Epithelial cell of proximal tubule (primary cell): ENCODE measurements at regions not wholly inside any gene's neighbourhood (a gene's known extent, or its start where the extent isn't known, plus 50 kb on each side); places are given as distances from the start of the nearest gene placed in this dataset.

Experiments used
- DNase-seq: peaks from one replicate; pipeline ENCODE4 v3.0.0-alpha.2; 2011; ENCODE audit warnings: low read depth
- H3K4me3 ChIP-seq: 2 replicates; pipeline ENCODE4 v1.5.1; 2011; ENCODE audit warnings: low read depth, mild to moderate bottlenecking, low read length
- TF ChIP-seq, protein P1 (sequence below): conservative IDR thresholded peaks from 2 replicates; pipeline ENCODE4 v1.5.1; 2012; ENCODE audit warnings: low read depth, mild to moderate bottlenecking, low read length

DNA sequence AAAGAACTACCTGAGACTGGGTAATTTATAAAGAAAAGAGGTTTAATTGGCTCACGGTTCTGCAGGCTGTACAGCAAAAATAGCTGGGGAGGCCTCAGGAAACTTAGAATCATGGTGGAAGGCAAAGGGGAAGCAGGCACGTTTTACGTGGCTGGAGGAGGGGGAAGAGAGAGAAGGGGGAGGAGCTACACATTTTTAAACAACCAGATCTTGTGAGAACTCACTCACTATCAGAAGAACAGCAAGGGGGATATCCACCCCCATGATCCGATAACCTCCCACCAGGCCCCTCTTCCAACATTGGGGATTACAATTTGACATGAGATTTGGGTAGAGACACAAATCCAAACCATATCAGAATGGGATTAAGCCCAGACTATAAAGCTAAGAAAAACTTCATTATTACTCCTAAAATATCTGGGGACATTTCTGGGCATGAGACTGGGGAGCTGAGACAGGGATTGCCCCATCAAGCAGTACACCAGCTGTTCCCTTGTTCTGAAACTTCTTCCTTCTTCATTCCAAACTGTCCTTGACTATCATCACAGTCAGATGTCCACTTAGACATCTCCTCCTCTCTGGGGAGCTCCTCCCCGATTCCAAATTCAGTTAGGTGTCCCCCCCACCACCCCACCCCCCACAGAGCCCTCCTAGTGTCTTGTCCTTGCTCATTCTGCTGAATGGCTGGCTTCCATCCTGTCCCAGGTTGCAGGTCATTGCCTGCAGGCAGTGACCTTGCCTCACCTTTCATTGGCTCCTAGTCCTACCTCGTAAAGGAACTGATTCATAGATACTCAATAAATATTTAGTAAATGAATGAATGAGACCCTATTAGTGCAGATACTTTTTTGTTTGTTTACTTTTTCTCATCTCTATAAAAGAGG is 132.6 kb downstream of the EVX1 start:
- TF ChIP-seq, protein P1, sequence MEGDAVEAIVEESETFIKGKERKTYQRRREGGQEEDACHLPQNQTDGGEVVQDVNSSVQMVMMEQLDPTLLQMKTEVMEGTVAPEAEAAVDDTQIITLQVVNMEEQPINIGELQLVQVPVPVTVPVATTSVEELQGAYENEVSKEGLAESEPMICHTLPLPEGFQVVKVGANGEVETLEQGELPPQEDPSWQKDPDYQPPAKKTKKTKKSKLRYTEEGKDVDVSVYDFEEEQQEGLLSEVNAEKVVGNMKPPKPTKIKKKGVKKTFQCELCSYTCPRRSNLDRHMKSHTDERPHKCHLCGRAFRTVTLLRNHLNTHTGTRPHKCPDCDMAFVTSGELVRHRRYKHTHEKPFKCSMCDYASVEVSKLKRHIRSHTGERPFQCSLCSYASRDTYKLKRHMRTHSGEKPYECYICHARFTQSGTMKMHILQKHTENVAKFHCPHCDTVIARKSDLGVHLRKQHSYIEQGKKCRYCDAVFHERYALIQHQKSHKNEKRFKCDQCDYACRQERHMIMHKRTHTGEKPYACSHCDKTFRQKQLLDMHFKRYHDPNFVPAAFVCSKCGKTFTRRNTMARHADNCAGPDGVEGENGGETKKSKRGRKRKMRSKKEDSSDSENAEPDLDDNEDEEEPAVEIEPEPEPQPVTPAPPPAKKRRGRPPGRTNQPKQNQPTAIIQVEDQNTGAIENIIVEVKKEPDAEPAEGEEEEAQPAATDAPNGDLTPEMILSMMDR, result no peak
- DNase-seq, result no peak
- H3K4me3 ChIP-seq, result no peak overlapping the region

DNA sequence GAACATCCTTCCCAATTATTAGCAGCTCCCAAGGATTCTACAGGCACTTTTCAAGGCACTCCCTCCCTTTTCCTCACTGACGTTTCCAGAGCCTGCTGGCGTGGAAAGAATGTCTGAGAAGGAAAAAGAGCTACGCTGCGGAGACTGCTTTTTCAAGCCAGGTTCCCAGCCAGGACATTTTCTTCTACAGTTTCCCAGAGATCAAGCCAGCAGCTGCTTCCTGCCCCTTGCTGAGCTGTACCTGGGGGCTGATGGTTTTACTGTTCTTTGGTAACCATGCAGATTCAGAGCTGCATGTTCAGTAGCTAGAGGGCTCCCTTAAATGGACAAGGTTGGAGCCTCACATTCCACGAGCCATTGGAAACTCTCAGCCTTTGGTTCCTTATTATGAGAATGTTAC is 133.4 kb downstream of the EVX1 start:
- DNase-seq, result no peak
- TF ChIP-seq, protein P1, result no peak
- H3K4me3 ChIP-seq, result no peak overlapping the region

DNA sequence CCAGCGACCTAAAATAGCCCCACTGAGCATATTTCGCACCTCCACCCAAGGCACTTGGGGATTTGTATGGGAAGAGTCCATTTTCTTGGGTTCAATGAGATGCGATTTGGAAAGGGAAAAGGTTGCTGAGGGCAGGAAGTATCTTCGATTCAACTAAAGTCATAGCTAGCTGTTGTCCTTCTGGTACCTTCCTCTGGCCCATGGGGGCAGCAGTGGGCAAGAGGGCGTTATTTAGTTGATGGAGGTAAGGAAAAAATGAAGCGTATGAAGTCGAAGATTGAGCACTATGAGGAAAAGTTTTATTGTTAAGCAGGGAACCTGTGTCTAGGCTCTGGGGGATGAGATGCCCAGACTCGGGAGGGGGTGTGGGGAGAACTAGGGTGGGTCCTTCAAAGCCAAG is 135.4 kb downstream of the EVX1 start:
- DNase-seq, result no peak
- TF ChIP-seq, protein P1, result peak; percentile 19
- no peak overlapping the region for H3K4me3 ChIP-seq

DNA sequence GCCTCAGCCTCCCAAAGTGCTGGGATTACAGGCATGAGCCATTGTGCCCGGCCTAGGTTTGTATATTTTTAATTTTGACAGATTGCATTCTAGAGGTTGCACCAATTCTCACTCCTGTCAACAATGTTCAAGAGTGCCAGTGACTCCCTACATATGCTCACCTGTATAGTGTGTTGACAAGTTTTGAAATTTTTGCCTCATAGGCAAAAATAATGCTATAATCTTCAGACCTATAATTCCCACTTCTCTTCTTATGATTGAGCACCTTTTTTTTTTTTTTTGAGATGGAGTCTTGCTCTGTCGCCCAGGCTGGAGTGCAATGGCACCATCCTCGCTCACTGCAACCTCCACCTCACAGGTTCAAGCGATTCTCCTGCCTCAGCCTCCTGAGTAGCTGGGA is 139.7 kb downstream of the EVX1 start:
- DNase-seq, result no peak

DNA sequence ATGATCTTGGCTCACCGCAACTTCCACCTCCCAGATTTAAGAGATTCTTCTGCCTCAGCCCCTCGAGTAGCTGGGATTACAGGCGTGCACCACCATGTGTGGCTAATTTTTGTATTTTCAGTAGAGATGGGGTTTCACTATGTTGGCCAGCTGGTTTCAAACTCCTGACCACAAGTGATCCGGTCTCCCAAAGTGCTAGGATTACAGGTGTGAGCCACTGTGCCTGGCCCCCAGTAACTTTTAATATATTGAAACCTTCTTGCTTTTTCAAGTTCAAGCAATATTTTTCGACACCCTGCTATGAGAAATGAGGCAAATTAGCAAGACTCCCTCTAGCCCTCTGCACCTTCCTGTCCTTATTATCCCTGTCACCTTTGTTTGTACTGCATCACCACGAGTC is 144.0 kb downstream of the EVX1 start:
- DNase-seq, result no peak
- H3K4me3 ChIP-seq, result no peak overlapping the region
- TF ChIP-seq, protein P1, result no peak

More for the DNA sequence above, 139.7 kb downstream of the EVX1 start:
- TF ChIP-seq, protein P1, result no peak
- no peak overlapping the region for H3K4me3 ChIP-seq

DNA sequence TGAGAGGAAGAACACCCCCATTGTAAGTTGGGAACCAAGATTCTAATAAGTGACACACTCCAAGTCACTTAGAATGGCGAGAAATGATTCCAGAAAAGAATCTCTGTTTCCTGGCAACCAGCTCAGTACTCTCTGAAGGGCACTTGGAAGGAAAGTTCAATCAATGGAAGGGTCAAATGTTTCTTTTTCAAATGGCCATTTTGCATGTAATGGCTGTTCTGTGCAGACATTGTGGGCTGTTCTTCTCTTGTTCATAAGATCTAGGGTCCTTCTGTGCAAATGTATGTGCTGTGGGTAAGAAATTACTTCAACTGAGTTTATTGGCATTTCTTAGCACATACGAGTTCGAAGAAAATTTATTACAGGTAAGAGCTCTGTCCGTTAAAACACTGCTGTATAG is 145.3 kb downstream of the EVX1 start:
- TF ChIP-seq, protein P1, result no peak
- no peak overlapping the region for H3K4me3 ChIP-seq
- no peak for DNase-seq

DNA sequence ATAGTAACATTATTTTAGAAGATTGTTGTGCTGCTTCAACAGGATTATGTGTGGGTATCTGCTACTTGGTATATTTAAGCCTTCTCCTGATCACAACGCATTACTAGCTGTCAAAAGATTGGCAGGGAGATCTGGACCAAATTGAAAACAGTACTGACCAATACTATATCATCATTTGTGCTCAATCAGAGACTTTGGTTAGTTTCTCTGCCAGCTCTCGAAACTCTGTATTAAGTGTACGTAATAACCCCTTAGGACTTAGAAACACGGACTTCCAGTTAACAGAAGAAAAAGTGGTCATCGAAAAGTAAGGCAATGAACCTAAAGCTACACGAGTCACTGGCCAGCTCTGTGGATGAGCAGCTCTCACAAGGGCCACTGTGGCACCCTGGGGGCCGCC is 146.0 kb downstream of the EVX1 start:
- no peak overlapping the region for H3K4me3 ChIP-seq
- no peak for DNase-seq
- TF ChIP-seq, protein P1, result no peak
